ENCODE measurements at regions not wholly inside any gene's neighbourhood (a gene's known extent, or its start where the extent isn't known, plus 50 kb on each side); places are given as distances from the start of the nearest gene placed in this dataset.

- TF ChIP-seq CTCF (IDR thresholded peaks at IDR 0.05; ENCODE audit: extremely low read depth, missing control alignments), result no peak
- no peak for DNase-seq (ENCODE audit: low spot score)
Observed at GRCh38 chr15:66956672-66957430, 108.6 kb upstream of the SMAD3 start.

- TF ChIP-seq CTCF (IDR thresholded peaks at IDR 0.05; ENCODE audit: extremely low read depth, missing control alignments), result no peak
- DNase-seq (ENCODE audit: low spot score), result no peak
Observed at GRCh38 chr15:66957431-66957720, 108.0 kb upstream of the SMAD3 start.

GRCh38 chr15:66959066-66959465, 106.3 kb upstream of the SMAD3 start:
- TF ChIP-seq CTCF (IDR thresholded peaks at IDR 0.05; ENCODE audit: extremely low read depth, missing control alignments), result no peak
- DNase-seq (ENCODE audit: low spot score), result no peak

GRCh38 chr15:66959875-66960274, 105.5 kb upstream of the SMAD3 start:
- no peak for DNase-seq (ENCODE audit: low spot score)
- no peak for TF ChIP-seq CTCF (IDR thresholded peaks at IDR 0.05; ENCODE audit: extremely low read depth, missing control alignments)

GRCh38 chr15:66960519-66960918, 104.9 kb upstream of the SMAD3 start:
- TF ChIP-seq CTCF (IDR thresholded peaks at IDR 0.05; ENCODE audit: extremely low read depth, missing control alignments), result no peak
- DNase-seq (ENCODE audit: low spot score), result no peak

- no peak for DNase-seq (ENCODE audit: low spot score)
- TF ChIP-seq CTCF (IDR thresholded peaks at IDR 0.05; ENCODE audit: extremely low read depth, missing control alignments), result no peak
Observed at GRCh38 chr15:66961407-66961884, 104.0 kb upstream of the SMAD3 start.

- no peak for TF ChIP-seq CTCF (IDR thresholded peaks at IDR 0.05; ENCODE audit: extremely low read depth, missing control alignments)
- DNase-seq (ENCODE audit: low spot score), result no peak
Observed at GRCh38 chr15:66961901-66962300, 103.5 kb upstream of the SMAD3 start.

All from GM20000 (cell line).